Endodermal cell (in vitro differentiated cells): ENCODE measurements at regions not wholly inside any gene's neighbourhood (a gene's known extent, or its start where the extent isn't known, plus 50 kb on each side); places are given as distances from the start of the nearest gene placed in this dataset.

Source experiments
- DNase-seq: peaks from one replicate; pipeline ENCODE4 v3.0.0-alpha.2; 2017
- H3K27ac ChIP-seq: 2 replicates; pipeline ENCODE4 v1.5.1; 2013; ENCODE audit warnings: mild to moderate bottlenecking, low read depth, low read length, moderate library complexity
- H3K27me3 ChIP-seq: 2 replicates; pipeline ENCODE4 v1.6.1; 2013; ENCODE audit warnings: mild to moderate bottlenecking, low read length, moderate library complexity; ENCODE audit not compliant: insufficient read depth, control insufficient read depth, poor library complexity, severe bottlenecking
- H3K36me3 ChIP-seq: 2 replicates; pipeline ENCODE4 v1.7.0; 2013; ENCODE audit warnings: mild to moderate bottlenecking, low read length, moderate library complexity; ENCODE audit not compliant: control insufficient read depth, insufficient read depth
- H3K4me1 ChIP-seq: one replicate; pipeline ENCODE4 v1.7.0; 2013; ENCODE audit warnings: low read length; ENCODE audit not compliant: control insufficient read depth, insufficient read depth
- H3K4me3 ChIP-seq: 2 replicates; pipeline ENCODE4 v1.5.1; 2013; ENCODE audit warnings: mild to moderate bottlenecking, low read length, moderate library complexity
- H3K9ac ChIP-seq: 2 replicates; pipeline ENCODE4 v1.6.1; 2013; ENCODE audit warnings: mild to moderate bottlenecking, low read length, moderate library complexity; ENCODE audit not compliant: poor library complexity, severe bottlenecking; ENCODE audit errors: extremely low read depth
- H3K9me3 ChIP-seq: 2 replicates; pipeline ENCODE4 v1.6.1; 2013; ENCODE audit warnings: mild to moderate bottlenecking, low read length, moderate library complexity; ENCODE audit not compliant: control insufficient read depth
- H3K27ac Mint-ChIP-seq: 2 replicates; pipeline ENCODE4 v1.8.0; 2020; ENCODE audit warnings: mixed read lengths
- H3K27me3 Mint-ChIP-seq: 2 replicates; pipeline ENCODE4 v1.8.0; 2021; ENCODE audit warnings: mild to moderate bottlenecking, mixed read lengths; ENCODE audit not compliant: insufficient read depth
- H3K36me3 Mint-ChIP-seq: 2 replicates; pipeline ENCODE4 v1.8.0; 2020; ENCODE audit warnings: low read depth, mixed read lengths
- H3K4me1 Mint-ChIP-seq: 2 replicates; pipeline ENCODE4 v1.8.0; 2020; ENCODE audit warnings: mixed read lengths
- H3K4me3 Mint-ChIP-seq: 2 replicates; pipeline ENCODE4 v1.8.0; 2020; ENCODE audit warnings: mild to moderate bottlenecking, moderate library complexity, mixed read lengths
- H3K9me3 Mint-ChIP-seq: 2 replicates; pipeline ENCODE4 v1.8.0; 2020; ENCODE audit warnings: mild to moderate bottlenecking, mixed read lengths
- CTCF ChIP-seq: fragments of 200-600 bp; sonication (generic); conservative IDR thresholded peaks from 2 replicates; pipeline ENCODE4 v1.5.0; 2021; ENCODE audit warnings: antibody characterized with exemption, mild to moderate bottlenecking
- WGBS, 2 experiments: methylation state at CpG; one replicate each; pipeline versions ENCODE4 v1.1.5 to v1.1.7; 2013; ENCODE audit warnings: missing lambda C conversion rate in 2 of 2, mixed read lengths in 1 of 2; ENCODE audit not compliant: insufficient coverage in 1 of 2, insufficient read length in 1 of 2; 5-methylcytosine and 5-hydroxymethylcytosine counted together

DNA sequence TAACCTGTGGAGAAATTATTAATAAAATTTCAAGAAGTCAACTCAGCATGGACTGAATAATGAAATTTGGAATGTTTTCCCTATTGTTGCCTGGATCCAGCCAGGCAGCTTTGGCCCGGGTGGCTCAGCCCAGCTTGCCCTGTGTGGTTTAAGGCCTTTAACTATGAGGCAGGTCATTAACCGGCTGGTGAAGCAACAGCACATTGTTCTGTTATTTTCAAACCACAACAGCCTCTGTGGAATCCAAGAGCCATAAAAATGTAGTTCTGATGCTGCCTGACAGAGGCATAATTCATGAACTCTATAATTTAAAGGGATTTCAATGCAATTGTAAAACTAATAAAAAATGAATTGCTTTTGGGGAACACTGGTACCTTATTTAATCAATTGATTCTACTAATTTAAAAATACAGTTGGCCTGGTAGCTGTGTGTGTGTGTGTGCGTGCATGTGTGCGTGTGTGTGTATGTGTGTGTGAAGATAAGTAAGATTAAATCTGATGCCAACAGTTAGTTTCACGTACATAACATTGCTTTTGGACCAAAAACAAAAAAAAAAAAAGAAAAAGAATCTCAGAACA, 117.7 kb downstream of the RPS12 start:
- no peaks in the 10 kb centered on the region for H3K27me3 Mint-ChIP-seq
- Histone ChIP-seq H3K27ac (peak overlapping the region; percentile 67), H3K9me3 (no peaks in the 10 kb centered on the region), H3K27me3 (no peaks in the 10 kb centered on the region), H3K4me3 (no peak overlapping the region), H3K9ac (no peak overlapping the region), H3K36me3 (no peaks in the 10 kb centered on the region), H3K4me1 (no peaks in the 10 kb centered on the region)
- no peak overlapping the region for H3K4me3 Mint-ChIP-seq
- DNase-seq, result no peak
- H3K27ac Mint-ChIP-seq, result peak overlapping the region; percentile 35
- no peaks in the 10 kb centered on the region for H3K4me1 Mint-ChIP-seq
- no peaks in the 10 kb centered on the region for H3K9me3 Mint-ChIP-seq
- H3K36me3 Mint-ChIP-seq, result no peaks in the 10 kb centered on the region
- TF ChIP-seq CTCF, result no peak
- WGBS, 2 experiments, result 92% methylated on average over 5 of the region's 5 CpGs; no CpG with 5 or more reads in 1 of the 2 experiments

GRCh38 chr6:132932588-132932987, 118.2 kb downstream of the RPS12 start:
- Mint-ChIP-seq H3K36me3 (no peaks in the 10 kb centered on the region), H3K4me3 (no peak overlapping the region), H3K27ac (peak overlapping the region; percentile 35), H3K9me3 (no peaks in the 10 kb centered on the region), H3K27me3 (no peaks in the 10 kb centered on the region), H3K4me1 (peaks cover 1% of the 10 kb centered on the region)
- H3K36me3 ChIP-seq, result no peaks in the 10 kb centered on the region
- TF ChIP-seq CTCF, result no peak
- H3K4me1 ChIP-seq, result no peaks in the 10 kb centered on the region
- DNase-seq, result no peak
- H3K27ac ChIP-seq, result peak overlapping the region; percentile 93
- H3K9me3 ChIP-seq, result no peaks in the 10 kb centered on the region
- H3K9ac ChIP-seq, result no peak overlapping the region
- no peaks in the 10 kb centered on the region for H3K27me3 ChIP-seq
- 92 to 96% methylated on average over 5 to 9 of the region's 9 CpGs for WGBS, 2 experiments
- H3K4me3 ChIP-seq, result no peak overlapping the region

- H3K9me3 Mint-ChIP-seq, result no peaks in the 10 kb centered on the region
- no peak overlapping the region for H3K4me3 Mint-ChIP-seq
- no peaks in the 10 kb centered on the region for H3K9me3 ChIP-seq
- H3K36me3 Mint-ChIP-seq, result no peaks in the 10 kb centered on the region
- H3K27me3 ChIP-seq, result no peaks in the 10 kb centered on the region
- H3K4me1 ChIP-seq, result no peaks in the 10 kb centered on the region
- H3K36me3 ChIP-seq, result no peaks in the 10 kb centered on the region
- no peak overlapping the region for H3K27ac Mint-ChIP-seq
- no peak overlapping the region for H3K4me3 ChIP-seq
- 68 to 80% methylated on average over 8 of the region's 8 CpGs for WGBS, 2 experiments
- peak overlapping the region; percentile 93 for H3K27ac ChIP-seq
- TF ChIP-seq CTCF, result no peak
- no peak overlapping the region for H3K9ac ChIP-seq
- DNase-seq, result no peak
- no peaks in the 10 kb centered on the region for H3K27me3 Mint-ChIP-seq
- H3K4me1 Mint-ChIP-seq, result peaks cover 2% of the 10 kb centered on the region
These were observed 118.7 kb downstream of the RPS12 start for GRCh38 chr6:132933090-132933489.
